MM.1S (cell line): ENCODE measurements at regions not wholly inside any gene's neighbourhood (a gene's known extent, or its start where the extent isn't known, plus 50 kb on each side); places are given as distances from the start of the nearest gene placed in this dataset.
"Not testable (repeated sequence)": the region's sequence is repeated elsewhere in the genome, so short reads cannot be mapped to it uniquely, and the experiment has no call there.

Experiments
- DNase-seq: peaks from one replicate; pipeline ENCODE4 v3.0.0-alpha.2; 2015
- H2AFZ ChIP-seq: fragments of 300-600 bp; sonication (generic); 2 replicates; pipeline ENCODE4 v1.6.0; 2016; ENCODE audit warnings: antibody characterized with exemption, low read length
- H3F3A ChIP-seq: fragments of 300-600 bp; sonication (generic); 2 replicates; pipeline ENCODE4 v1.6.1; 2016; ENCODE audit warnings: mild to moderate bottlenecking, antibody characterized with exemption, low read length, moderate library complexity, mixed read lengths; ENCODE audit not compliant: insufficient read depth
- H3K27ac ChIP-seq: fragments of 300-600 bp; sonication (generic); 2 replicates; pipeline ENCODE4 v1.5.1; 2016; ENCODE audit warnings: mild to moderate bottlenecking, low read length
- H3K27me3 ChIP-seq: fragments of 300-600 bp; sonication (generic); replicated peaks from 2 replicates; pipeline ENCODE4 v1.6.0; 2016; ENCODE audit warnings: low read length; ENCODE audit not compliant: insufficient read depth
- H3K36me3 ChIP-seq: fragments of 300-600 bp; sonication (generic); replicated peaks from 2 replicates; pipeline ENCODE4 v1.6.1; 2016; ENCODE audit warnings: mild to moderate bottlenecking, low read length, mixed read lengths; ENCODE audit not compliant: insufficient read depth
- H3K4me1 ChIP-seq: fragments of 300-600 bp; sonication (generic); 2 replicates; pipeline ENCODE4 v1.6.1; 2016; ENCODE audit warnings: low read length, mixed read lengths
- H3K4me2 ChIP-seq: fragments of 300-600 bp; sonication (generic); 2 replicates; pipeline ENCODE4 v1.6.0; 2016; ENCODE audit warnings: low read depth, low read length
- H3K4me3 ChIP-seq: fragments of 300-600 bp; sonication (generic); 2 replicates; pipeline ENCODE4 v1.5.1; 2016; ENCODE audit warnings: low read length, mixed read lengths
- H3K79me2 ChIP-seq: fragments of 300-600 bp; sonication (generic); 2 replicates; pipeline ENCODE4 v1.6.1; 2016; ENCODE audit warnings: mixed run types, low read length, mixed read lengths
- H3K9ac ChIP-seq: fragments of 300-600 bp; sonication (generic); 2 replicates; pipeline ENCODE4 v1.6.1; 2016; ENCODE audit warnings: low read length, mixed read lengths
- H3K9me2 ChIP-seq: fragments of 300-600 bp; sonication (generic); replicated peaks from 2 replicates; pipeline ENCODE4 v1.6.1; 2016; ENCODE audit warnings: mild to moderate bottlenecking, low read length, mixed read lengths; ENCODE audit not compliant: insufficient read depth
- H3K9me3 ChIP-seq: fragments of 300-600 bp; sonication (generic); replicated peaks from 2 replicates; pipeline ENCODE4 v1.6.1; 2016; ENCODE audit warnings: mild to moderate bottlenecking, low read length, mixed read lengths; ENCODE audit not compliant: insufficient read depth
- H4K20me1 ChIP-seq: fragments of 300-600 bp; sonication (generic); 2 replicates; pipeline ENCODE4 v1.6.1; 2016; ENCODE audit warnings: mild to moderate bottlenecking, low read length, moderate library complexity, mixed read lengths; ENCODE audit not compliant: insufficient read depth
- CTCF ChIP-seq: fragments of 300-600 bp; sonication (generic); IDR thresholded peaks from 2 replicates; pipeline ENCODE4 v1.5.1; 2016; ENCODE audit warnings: antibody characterized with exemption, low read length, mixed read lengths
- EZH2 ChIP-seq: fragments of 300-600 bp; sonication (generic); optimal IDR thresholded peaks from 2 replicates; pipeline ENCODE3; 2017; ENCODE audit warnings: low read depth, mild to moderate bottlenecking, antibody characterized with exemption, low read length, mixed read lengths
- EZH2phosphoT487 ChIP-seq: fragments of 300-600 bp; sonication (generic); IDR thresholded peaks from 2 replicates; pipeline ENCODE4 v1.6.1; 2018; ENCODE audit warnings: antibody characterized with exemption, low read length

GRCh38 chr2:196515608-196516007 is 123.9 kb upstream of the CCDC150 start:
- Histone ChIP-seq H3K27me3 (no peaks in the 10 kb centered on the region), H3K4me1 (no peaks in the 10 kb centered on the region), H3F3A (no peaks in the 10 kb centered on the region), H3K4me2 (no peak overlapping the region), H2AFZ (no peak overlapping the region), H3K79me2 (no peaks in the 10 kb centered on the region), H3K9me3 (no peaks in the 10 kb centered on the region), H3K36me3 (no peaks in the 10 kb centered on the region), H4K20me1 (no peaks in the 10 kb centered on the region), H3K27ac (no peak overlapping the region), H3K4me3 (no peak overlapping the region), H3K9me2 (no peaks in the 10 kb centered on the region), H3K9ac (no peak overlapping the region)
- no peak for DNase-seq
- no peak for TF ChIP-seq CTCF
- TF ChIP-seq EZH2, result no peak
- TF ChIP-seq EZH2phosphoT487, result no peak

GRCh38 chr2:196516564-196516963 is 123.0 kb upstream of the CCDC150 start:
- Histone ChIP-seq H3K27me3 (no peaks in the 10 kb centered on the region), H3K36me3 (no peaks in the 10 kb centered on the region), H3K9ac (no peak overlapping the region), H3K4me1 (no peaks in the 10 kb centered on the region), H3F3A (no peaks in the 10 kb centered on the region), H3K4me2 (no peak overlapping the region), H3K27ac (no peak overlapping the region), H4K20me1 (no peaks in the 10 kb centered on the region), H3K9me2 (no peaks in the 10 kb centered on the region), H3K79me2 (no peaks in the 10 kb centered on the region), H3K4me3 (no peak overlapping the region), H3K9me3 (no peaks in the 10 kb centered on the region), H2AFZ (no peak overlapping the region)
- DNase-seq, result no peak
- TF ChIP-seq CTCF (no peak), EZH2 (no peak), EZH2phosphoT487 (no peak)

GRCh38 chr2:196520605-196521004 is 118.9 kb upstream of the CCDC150 start:
- Histone ChIP-seq H3K9ac (no peak overlapping the region), H3K36me3 (no peaks in the 10 kb centered on the region), H3K79me2 (no peaks in the 10 kb centered on the region), H3F3A (no peaks in the 10 kb centered on the region), H3K4me2 (no peak overlapping the region), H3K4me1 (no peaks in the 10 kb centered on the region), H3K9me3 (no peaks in the 10 kb centered on the region), H4K20me1 (no peaks in the 10 kb centered on the region), H3K4me3 (no peak overlapping the region), H2AFZ (no peak overlapping the region), H3K27ac (no peak overlapping the region), H3K27me3 (no peaks in the 10 kb centered on the region), H3K9me2 (no peaks in the 10 kb centered on the region)
- no peak for TF ChIP-seq EZH2
- TF ChIP-seq EZH2phosphoT487, result no peak
- TF ChIP-seq CTCF, result no peak
- DNase-seq, result no peak

- H3K4me1 ChIP-seq, H3K9ac ChIP-seq, H3F3A ChIP-seq, H3K4me3 ChIP-seq, H3K27me3 ChIP-seq, H3K9me3 ChIP-seq, H3K79me2 ChIP-seq, H4K20me1 ChIP-seq, H3K36me3 ChIP-seq, DNase-seq, H3K27ac ChIP-seq, H3K9me2 ChIP-seq, H3K4me2 ChIP-seq, H2AFZ ChIP-seq: not testable (repeated sequence)
Measured at GRCh38 chr2:196526981-196527725, 112.4 kb upstream of the CCDC150 start.
